H1 (cell line): ENCODE measurements at regions not wholly inside any gene's neighbourhood (a gene's known extent, or its start where the extent isn't known, plus 50 kb on each side); places are given as distances from the start of the nearest gene placed in this dataset.

ENCODE experiments used
- CTCF ChIA-PET: fragments of 300-600 bp; sonication (Branson Sonifier 250); formaldehyde crosslinking; loops from one replicate; lab custom pipeline; 2021; ENCODE audit not compliant: partially characterized antibody; lab: Charles Lee
- POLR2A ChIA-PET: fragments of 300-600 bp; sonication (Branson Sonifier 250); formaldehyde crosslinking; loops from one replicate; lab custom pipeline; 2021; ENCODE audit warnings: inconsistent platforms; ENCODE audit not compliant: partially characterized antibody; lab: Charles Lee
- DNase-seq, 2 experiments: peaks; one replicate each; pipeline versions ENCODE4 v3.0.0 to v3.0.0-alpha.2; 2010 to 2022; ENCODE audit warnings: low spot score in 2 of 2, low read depth in 1 of 2, mixed read lengths in 1 of 2
- FAIRE-seq: peaks from 2 replicates; lab custom pipeline; 2011; peaks lifted over from hg19 to GRCh38; lab: Jason Lieb, UNC
- H2AFZ ChIP-seq: 2 replicates; pipeline ENCODE4 v1.8.1; 2012; ENCODE audit warnings: low read length, inconsistent platforms
- H2AK5ac ChIP-seq: 2 replicates; pipeline ENCODE4 v1.6.1; 2013; ENCODE audit warnings: low read depth, low read length
- H2BK120ac ChIP-seq: replicated peaks from 2 replicates; pipeline ENCODE3; 2013; ENCODE audit warnings: low read depth, low read length, inconsistent platforms
- H2BK12ac ChIP-seq: 2 replicates; pipeline ENCODE4 v1.6.1; 2013; ENCODE audit warnings: low read depth, low read length
- H2BK15ac ChIP-seq: 2 replicates; pipeline ENCODE4 v1.6.1; 2013; ENCODE audit warnings: low read length
- H2BK20ac ChIP-seq: 2 replicates; pipeline ENCODE4 v1.6.1; 2013; ENCODE audit warnings: low read length
- H2BK5ac ChIP-seq: 2 replicates; pipeline ENCODE4 v1.6.1; 2013; ENCODE audit warnings: low read depth, low read length
- H3K14ac ChIP-seq: 2 replicates; pipeline ENCODE4 v1.6.1; 2013; ENCODE audit warnings: inconsistent platforms; ENCODE audit not compliant: insufficient read length
- H3K18ac ChIP-seq: 2 replicates; pipeline ENCODE4 v1.6.1; 2013; ENCODE audit warnings: low read length; ENCODE audit errors: extremely low read depth
- H3K23ac ChIP-seq: 2 replicates; pipeline ENCODE4 v1.6.1; 2013; ENCODE audit warnings: inconsistent platforms; ENCODE audit not compliant: insufficient read length
- H3K23me2 ChIP-seq: 2 replicates; pipeline ENCODE4 v1.6.1; 2013; ENCODE audit warnings: low read depth, low read length
- H3K27ac ChIP-seq: 2 replicates; pipeline ENCODE4 v1.6.1; 2011; ENCODE audit warnings: low read depth, low read length, inconsistent platforms
- H3K27me3 ChIP-seq, 4 experiments: replicated peaks in 1 of 4; 1 replicate in 1 of 4; 2 replicates in 3 of 4; pipeline versions ENCODE4 v1.6.1 to v1.8.1; 2011 to 2013; ENCODE audit warnings: low read length in 3 of 4, mild to moderate bottlenecking in 3 of 4, inconsistent platforms in 2 of 4, mixed read lengths in 2 of 4, moderate library complexity in 1 of 4; ENCODE audit not compliant: control insufficient read depth in 3 of 4, insufficient read depth in 3 of 4; ENCODE audit errors: extremely low read depth in 1 of 4
- H3K36me3 ChIP-seq, 4 experiments: 2 replicates each; pipeline versions ENCODE4 v1.6.1 to v1.8.1; 2011 to 2013; ENCODE audit warnings: mild to moderate bottlenecking in 4 of 4, low read length in 3 of 4, moderate library complexity in 2 of 4, control low read depth in 1 of 4, inconsistent platforms in 1 of 4; ENCODE audit not compliant: insufficient read depth in 4 of 4, control insufficient read depth in 2 of 4
- H3K4ac ChIP-seq: replicated peaks from 2 replicates; pipeline ENCODE3; 2013; ENCODE audit warnings: low read length, low read depth, mixed read lengths, inconsistent platforms; ENCODE audit not compliant: insufficient read length
- H3K4me1 ChIP-seq, 4 experiments: replicated peaks in 1 of 4; 1 replicate in 1 of 4; 2 replicates in 3 of 4; pipeline versions ENCODE4 v1.6.1 to v1.8.1; 2011 to 2013; ENCODE audit warnings: low read length in 3 of 4, inconsistent platforms in 2 of 4, mixed read lengths in 1 of 4; ENCODE audit not compliant: insufficient read depth in 4 of 4, control insufficient read depth in 3 of 4
- H3K4me2 ChIP-seq, 2 experiments: 2 replicates each; pipeline versions ENCODE4 v1.6.1 to v1.8.1; 2011 to 2013; ENCODE audit warnings: low read depth in 2 of 2, low read length in 2 of 2, control low read depth in 1 of 2, inconsistent platforms in 1 of 2, mild to moderate bottlenecking in 1 of 2; ENCODE audit not compliant: insufficient read depth in 1 of 2
- H3K4me3 ChIP-seq, 4 experiments: fragments of 200-600, 300-600 bp in 1 of 4; sonication (generic), shearing (Covaris generic), sonication (Bioruptor Twin) in 1 of 4; 2 replicates each; pipeline versions ENCODE4 v1.5.1 to v1.8.1; 2011 to 2016; ENCODE audit warnings: low read length in 4 of 4, low read depth in 3 of 4, control low read depth in 2 of 4, inconsistent platforms in 2 of 4, mild to moderate bottlenecking in 2 of 4, mixed read lengths in 1 of 4, moderate library complexity in 1 of 4; ENCODE audit not compliant: insufficient read depth in 2 of 4; ENCODE audit errors: extremely low read depth in 1 of 4
- H3K56ac ChIP-seq: replicated peaks from 2 replicates; pipeline ENCODE3; 2013; ENCODE audit warnings: low read depth, mild to moderate bottlenecking, mixed read lengths, low read length, inconsistent platforms; ENCODE audit not compliant: insufficient read length
- H3K79me1 ChIP-seq: 2 replicates; pipeline ENCODE4 v1.6.1; 2013; ENCODE audit warnings: low read depth, low read length, control low read depth
- H3K79me2 ChIP-seq, 2 experiments: 2 replicates each; pipeline versions ENCODE4 v1.6.1 to v1.8.1; 2012 to 2013; ENCODE audit warnings: low read length in 2 of 2, mild to moderate bottlenecking in 2 of 2, inconsistent platforms in 1 of 2; ENCODE audit not compliant: insufficient read depth in 2 of 2, control insufficient read depth in 1 of 2
- H3K9ac ChIP-seq, 4 experiments: replicated peaks in 1 of 4; 1 replicate in 1 of 4; 2 replicates in 3 of 4; pipeline versions ENCODE4 v1.6.1 to v1.8.1; 2011 to 2013; ENCODE audit warnings: low read depth in 3 of 4, low read length in 3 of 4, control low read depth in 2 of 4, mild to moderate bottlenecking in 2 of 4, moderate library complexity in 2 of 4, inconsistent platforms in 1 of 4; ENCODE audit errors: extremely low read depth in 1 of 4
- H3K9me3 ChIP-seq, 2 experiments: 2 replicates each; pipeline versions ENCODE4 v1.6.1 to v1.8.1; 2012 to 2013; ENCODE audit warnings: mild to moderate bottlenecking in 2 of 2, moderate library complexity in 2 of 2, control low read depth in 1 of 2, inconsistent platforms in 1 of 2, low read depth in 1 of 2, low read length in 1 of 2, mixed read lengths in 1 of 2; ENCODE audit not compliant: insufficient read depth in 2 of 2
- H4K20me1 ChIP-seq, 2 experiments: replicated peaks in 1 of 2; 2 replicates each; pipeline versions ENCODE3 to v1.8.1; 2011 to 2013; ENCODE audit warnings: inconsistent platforms in 2 of 2, low read length in 2 of 2, mild to moderate bottlenecking in 1 of 2; ENCODE audit not compliant: insufficient read depth in 2 of 2, control insufficient read depth in 1 of 2
- H4K5ac ChIP-seq: 2 replicates; pipeline ENCODE4 v1.6.1; 2013; ENCODE audit warnings: low read length, low read depth, mixed read lengths, inconsistent platforms; ENCODE audit not compliant: insufficient read length
- H4K8ac ChIP-seq: 2 replicates; pipeline ENCODE4 v1.8.0; 2013; ENCODE audit warnings: mild to moderate bottlenecking, moderate library complexity, low read length, inconsistent platforms; ENCODE audit not compliant: insufficient read depth; ENCODE audit errors: extremely low read depth
- H4K91ac ChIP-seq: replicated peaks from 2 replicates; pipeline ENCODE3; 2013; ENCODE audit warnings: low read length, mixed read lengths, inconsistent platforms; ENCODE audit not compliant: insufficient read length
- ASH2L ChIP-seq: fragments of 200-600, 300-600 bp; sonication (generic); IDR thresholded peaks from one replicate; pipeline ENCODE4 v1.7.1; 2017; ENCODE audit warnings: low read length
- CEBPB ChIP-seq: IDR thresholded peaks from 2 replicates; pipeline ENCODE4 v1.6.1; 2012; ENCODE audit warnings: low read depth, low read length
- EP300 ChIP-seq, 2 experiments: IDR thresholded peaks; 1 replicate in 1 of 2; 2 replicates in 1 of 2; pipeline ENCODE4 v1.6.1; 2011 to 2012; ENCODE audit warnings: low read depth in 2 of 2, low read length in 2 of 2, mild to moderate bottlenecking in 2 of 2, borderline replicate concordance in 1 of 2, inconsistent platforms in 1 of 2, moderate library complexity in 1 of 2
- RAD21 ChIP-seq, 2 experiments: IDR thresholded peaks in 1 of 2; conservative IDR thresholded peaks in 1 of 2; 2 replicates each; pipeline ENCODE4 v1.6.1; 2011; ENCODE audit warnings: low read depth in 2 of 2, low read length in 2 of 2, improper control_type of control experiment in 1 of 2, inconsistent platforms in 1 of 2, mild to moderate bottlenecking in 1 of 2, moderate library complexity in 1 of 2
- YY1 ChIP-seq: IDR thresholded peaks from 2 replicates; pipeline ENCODE4 v1.6.1; 2011; ENCODE audit warnings: low read depth, mild to moderate bottlenecking, low read length
- WGBS, 2 experiments: shearing (Covaris generic) in 1 of 2; methylation state at CpG; one replicate each; pipeline versions ENCODE4 v1.1.6 to v1.1.7; 2013 to 2015; ENCODE audit warnings: low lambda C conversion rate in 2 of 2, mixed read lengths in 2 of 2, inconsistent platforms in 1 of 2, low coverage in 1 of 2, missing lambda C conversion rate in 1 of 2; ENCODE audit not compliant: insufficient replicate concordance in 2 of 2, insufficient coverage in 1 of 2, insufficient read length in 1 of 2; ENCODE audit errors: extremely low coverage in 1 of 2, missing lambda C conversion rate in 1 of 2; 5-methylcytosine and 5-hydroxymethylcytosine counted together
- TF ChIP-seq, protein P1 (sequence below), 3 experiments: IDR thresholded peaks; 1 replicate in 2 of 3; 2 replicates in 1 of 3; pipeline versions ENCODE4 v1.5.1 to v1.6.1; 2011; ENCODE audit warnings: low read length in 3 of 3, mild to moderate bottlenecking in 3 of 3, inconsistent platforms in 2 of 3, low read depth in 1 of 3, moderate library complexity in 1 of 3; ENCODE audit not compliant: insufficient read depth in 1 of 3; ENCODE audit errors: control extremely low read depth in 1 of 3

- no peak overlapping the region for H2BK15ac ChIP-seq
- no peak overlapping the region for H3K23ac ChIP-seq
- no peak overlapping the region for H2BK12ac ChIP-seq
- ChIA-PET CTCF (interaction anchor here (0.5 to 7.2 kb wide), 51 partner anchors 8 to 1258 kb away, joined by 3 to 61 read pairs (median 4); partner anchors contain the start of gene STX18), POLR2A (interaction anchor here (0.9 to 1.8 kb wide), 2 partner anchors 14 to 103 kb away, joined by 3 to 5 read pairs; no protein-coding TSS in a partner anchor)
- H4K20me1 ChIP-seq = peaks cover 0 to 4% of the 10 kb centered on the region in 2 experiments
- peak overlapping the region; percentile 50 to 64 for H3K4me2 ChIP-seq
- H4K5ac ChIP-seq = no peak overlapping the region
- H3K23me2 ChIP-seq = peaks cover 4% of the 10 kb centered on the region; the same call in 1 of the 2 replicates
- no peak overlapping the region for H4K91ac ChIP-seq
- H3K4me1 ChIP-seq = peaks cover 0 to 11% (median 6%) of the 10 kb centered on the region in 4 experiments; a peak in 5 of 7 replicates
- no peak overlapping the region for H3K18ac ChIP-seq
- no peak overlapping the region for H3K27ac ChIP-seq
- no peak overlapping the region for H2BK20ac ChIP-seq
- no peak overlapping the region for H2BK5ac ChIP-seq
- peak overlapping the region in 1 of 4 experiments; percentile 11; a peak in 4 of 8 replicates for H3K4me3 ChIP-seq
- H2AK5ac ChIP-seq = no peak overlapping the region
- no peak overlapping the region for H2AFZ ChIP-seq
- WGBS, 2 experiments = 37% methylated on average over 23 of the region's 23 CpGs; no CpG with 5 or more reads in 1 of the 2 experiments
- peak; percentile 88 to 91 for TF ChIP-seq RAD21 (IDR thresholded peaks at IDR 0.05 in 1 of 2, conservative IDR thresholded peaks at IDR 0.05 in 1 of 2; ENCODE audit: low read depth in 2 of 2, low read length in 2 of 2)
- TF ChIP-seq YY1 = no peak
- TF ChIP-seq, protein P1, sequence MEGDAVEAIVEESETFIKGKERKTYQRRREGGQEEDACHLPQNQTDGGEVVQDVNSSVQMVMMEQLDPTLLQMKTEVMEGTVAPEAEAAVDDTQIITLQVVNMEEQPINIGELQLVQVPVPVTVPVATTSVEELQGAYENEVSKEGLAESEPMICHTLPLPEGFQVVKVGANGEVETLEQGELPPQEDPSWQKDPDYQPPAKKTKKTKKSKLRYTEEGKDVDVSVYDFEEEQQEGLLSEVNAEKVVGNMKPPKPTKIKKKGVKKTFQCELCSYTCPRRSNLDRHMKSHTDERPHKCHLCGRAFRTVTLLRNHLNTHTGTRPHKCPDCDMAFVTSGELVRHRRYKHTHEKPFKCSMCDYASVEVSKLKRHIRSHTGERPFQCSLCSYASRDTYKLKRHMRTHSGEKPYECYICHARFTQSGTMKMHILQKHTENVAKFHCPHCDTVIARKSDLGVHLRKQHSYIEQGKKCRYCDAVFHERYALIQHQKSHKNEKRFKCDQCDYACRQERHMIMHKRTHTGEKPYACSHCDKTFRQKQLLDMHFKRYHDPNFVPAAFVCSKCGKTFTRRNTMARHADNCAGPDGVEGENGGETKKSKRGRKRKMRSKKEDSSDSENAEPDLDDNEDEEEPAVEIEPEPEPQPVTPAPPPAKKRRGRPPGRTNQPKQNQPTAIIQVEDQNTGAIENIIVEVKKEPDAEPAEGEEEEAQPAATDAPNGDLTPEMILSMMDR (IDR thresholded peaks at IDR 0.05; ENCODE audit: control extremely low read depth in 1 of 3, insufficient read depth in 1 of 3, low read depth in 1 of 3, low read length in 3 of 3) = peak; percentile 75 to 93 (median 80)
- peak; percentile 31 for TF ChIP-seq ASH2L
- no peak for TF ChIP-seq EP300 (IDR thresholded peaks at IDR 0.05; ENCODE audit: borderline replicate concordance in 1 of 2, low read depth in 2 of 2, low read length in 2 of 2)
- peak; percentile 81 for TF ChIP-seq CEBPB
- H3K27me3 ChIP-seq = peaks cover 0 to 9% (median 2%) of the 10 kb centered on the region in 4 experiments; a peak in 4 of 7 replicates
- no peaks in the 10 kb centered on the region for H3K79me2 ChIP-seq
- H3K4ac ChIP-seq = no peak overlapping the region
- H3K56ac ChIP-seq = no peak overlapping the region
- no peaks in the 10 kb centered on the region for H3K79me1 ChIP-seq
- H2BK120ac ChIP-seq = no peak overlapping the region
- DNase-seq (peak in 1 of 2 experiments; percentile 70), FAIRE-seq (peak; percentile 66)
- no peak overlapping the region for H3K14ac ChIP-seq
- no peaks in the 10 kb centered on the region for H3K36me3 ChIP-seq
- no peak overlapping the region for H4K8ac ChIP-seq
- no peaks in the 10 kb centered on the region for H3K9me3 ChIP-seq
- no peak overlapping the region for H3K9ac ChIP-seq
Measured at GRCh38 chr4:4677556-4678522, 136.0 kb upstream of the STX18 start.
